Endodermal cell (in vitro differentiated cells): ENCODE measurements at regions not wholly inside any gene's neighbourhood (a gene's known extent, or its start where the extent isn't known, plus 50 kb on each side); places are given as distances from the start of the nearest gene placed in this dataset.

Source experiments
- DNase-seq: peaks from one replicate; pipeline ENCODE4 v3.0.0-alpha.2; 2017
- H3K27ac ChIP-seq: 2 replicates; pipeline ENCODE4 v1.5.1; 2013; ENCODE audit warnings: mild to moderate bottlenecking, low read depth, low read length, moderate library complexity
- H3K27me3 ChIP-seq: 2 replicates; pipeline ENCODE4 v1.6.1; 2013; ENCODE audit warnings: mild to moderate bottlenecking, low read length, moderate library complexity; ENCODE audit not compliant: insufficient read depth, control insufficient read depth, poor library complexity, severe bottlenecking
- H3K36me3 ChIP-seq: 2 replicates; pipeline ENCODE4 v1.7.0; 2013; ENCODE audit warnings: mild to moderate bottlenecking, low read length, moderate library complexity; ENCODE audit not compliant: control insufficient read depth, insufficient read depth
- H3K4me1 ChIP-seq: one replicate; pipeline ENCODE4 v1.7.0; 2013; ENCODE audit warnings: low read length; ENCODE audit not compliant: control insufficient read depth, insufficient read depth
- H3K4me3 ChIP-seq: 2 replicates; pipeline ENCODE4 v1.5.1; 2013; ENCODE audit warnings: mild to moderate bottlenecking, low read length, moderate library complexity
- H3K9ac ChIP-seq: 2 replicates; pipeline ENCODE4 v1.6.1; 2013; ENCODE audit warnings: mild to moderate bottlenecking, low read length, moderate library complexity; ENCODE audit not compliant: poor library complexity, severe bottlenecking; ENCODE audit errors: extremely low read depth
- H3K9me3 ChIP-seq: 2 replicates; pipeline ENCODE4 v1.6.1; 2013; ENCODE audit warnings: mild to moderate bottlenecking, low read length, moderate library complexity; ENCODE audit not compliant: control insufficient read depth
- H3K27ac Mint-ChIP-seq: 2 replicates; pipeline ENCODE4 v1.8.0; 2020; ENCODE audit warnings: mixed read lengths
- H3K27me3 Mint-ChIP-seq: 2 replicates; pipeline ENCODE4 v1.8.0; 2021; ENCODE audit warnings: mild to moderate bottlenecking, mixed read lengths; ENCODE audit not compliant: insufficient read depth
- H3K36me3 Mint-ChIP-seq: 2 replicates; pipeline ENCODE4 v1.8.0; 2020; ENCODE audit warnings: low read depth, mixed read lengths
- H3K4me1 Mint-ChIP-seq: 2 replicates; pipeline ENCODE4 v1.8.0; 2020; ENCODE audit warnings: mixed read lengths
- H3K4me3 Mint-ChIP-seq: 2 replicates; pipeline ENCODE4 v1.8.0; 2020; ENCODE audit warnings: mild to moderate bottlenecking, moderate library complexity, mixed read lengths
- H3K9me3 Mint-ChIP-seq: 2 replicates; pipeline ENCODE4 v1.8.0; 2020; ENCODE audit warnings: mild to moderate bottlenecking, mixed read lengths
- CTCF ChIP-seq: fragments of 200-600 bp; sonication (generic); conservative IDR thresholded peaks from 2 replicates; pipeline ENCODE4 v1.5.0; 2021; ENCODE audit warnings: antibody characterized with exemption, mild to moderate bottlenecking
- WGBS, 2 experiments: methylation state at CpG; one replicate each; pipeline versions ENCODE4 v1.1.5 to v1.1.7; 2013; ENCODE audit warnings: missing lambda C conversion rate in 2 of 2, mixed read lengths in 1 of 2; ENCODE audit not compliant: insufficient coverage in 1 of 2, insufficient read length in 1 of 2; 5-methylcytosine and 5-hydroxymethylcytosine counted together

GRCh38 chr18:71630696-71631095 is 913.4 kb downstream of the CBLN2 start:
- no peaks in the 10 kb centered on the region for H3K27me3 ChIP-seq
- H3K4me1 Mint-ChIP-seq = no peaks in the 10 kb centered on the region
- no peaks in the 10 kb centered on the region for H3K36me3 Mint-ChIP-seq
- no peaks in the 10 kb centered on the region for H3K27me3 Mint-ChIP-seq
- no peak overlapping the region for H3K9ac ChIP-seq
- no peak overlapping the region for H3K27ac ChIP-seq
- WGBS, 2 experiments = 85 to 87% methylated on average over 3 of the region's 3 CpGs
- TF ChIP-seq CTCF = no peak
- H3K4me3 Mint-ChIP-seq = no peak overlapping the region
- H3K9me3 ChIP-seq = peaks cover 66% of the 10 kb centered on the region
- no peak for DNase-seq
- H3K36me3 ChIP-seq = no peaks in the 10 kb centered on the region
- H3K27ac Mint-ChIP-seq = no peak overlapping the region
- H3K4me3 ChIP-seq = no peak overlapping the region
- no peaks in the 10 kb centered on the region for H3K4me1 ChIP-seq
- peaks cover 3% of the 10 kb centered on the region for H3K9me3 Mint-ChIP-seq

GRCh38 chr18:71625556-71626090 is 918.5 kb downstream of the CBLN2 start:
- TF ChIP-seq CTCF = no peak
- no peaks in the 10 kb centered on the region for H3K36me3 ChIP-seq
- H3K27ac ChIP-seq = no peak overlapping the region
- no peak overlapping the region for H3K27ac Mint-ChIP-seq
- peaks cover 71% of the 10 kb centered on the region for H3K9me3 ChIP-seq
- H3K27me3 Mint-ChIP-seq = no peaks in the 10 kb centered on the region
- no peaks in the 10 kb centered on the region for H3K27me3 ChIP-seq
- H3K4me3 Mint-ChIP-seq = no peak overlapping the region
- 80% methylated on average over 1 of the region's 1 CpG; no CpG with 5 or more reads in 1 of the 2 experiments for WGBS, 2 experiments
- H3K9me3 Mint-ChIP-seq = peaks cover 6% of the 10 kb centered on the region
- H3K36me3 Mint-ChIP-seq = no peaks in the 10 kb centered on the region
- no peak overlapping the region for H3K9ac ChIP-seq
- DNase-seq = no peak
- H3K4me1 ChIP-seq = no peaks in the 10 kb centered on the region
- H3K4me1 Mint-ChIP-seq = no peaks in the 10 kb centered on the region
- H3K4me3 ChIP-seq = no peak overlapping the region

- no peaks in the 10 kb centered on the region for H3K4me1 Mint-ChIP-seq
- no peak for TF ChIP-seq CTCF
- H3K27me3 Mint-ChIP-seq = no peaks in the 10 kb centered on the region
- Histone ChIP-seq H3K4me3 (no peak overlapping the region), H3K27me3 (no peaks in the 10 kb centered on the region), H3K36me3 (no peaks in the 10 kb centered on the region), H3K9me3 (peaks cover 74% of the 10 kb centered on the region), H3K9ac (no peak overlapping the region), H3K4me1 (no peaks in the 10 kb centered on the region), H3K27ac (no peak overlapping the region)
- no peak for DNase-seq
- no peaks in the 10 kb centered on the region for H3K36me3 Mint-ChIP-seq
- WGBS, 2 experiments = 38% methylated on average over 1 of the region's 1 CpG; no CpG with 5 or more reads in 1 of the 2 experiments
- no peak overlapping the region for H3K27ac Mint-ChIP-seq
- H3K4me3 Mint-ChIP-seq = no peak overlapping the region
- peaks cover 23% of the 10 kb centered on the region for H3K9me3 Mint-ChIP-seq
These were observed 945.8 kb downstream of the CBLN2 start for GRCh38 chr18:71598374-71598773.
